C4-2B (cell line): ENCODE measurements at regions not wholly inside any gene's neighbourhood (a gene's known extent, or its start where the extent isn't known, plus 50 kb on each side); places are given as distances from the start of the nearest gene placed in this dataset.
"Not testable (repeated sequence)": the region's sequence is repeated elsewhere in the genome, so short reads cannot be mapped to it uniquely, and the experiment has no call there.

Source experiments
- H3K27ac ChIP-seq: fragments of 450-650 bp; 2 replicates; pipeline ENCODE4 v1.5.1; 2017
- ZFX ChIP-seq: fragments of 450-650 bp; IDR thresholded peaks from 2 replicates; pipeline ENCODE4 v1.6.1; 2017
- TF ChIP-seq, protein P1 (sequence below): fragments of 450-650 bp; conservative IDR thresholded peaks from 2 replicates; pipeline ENCODE4 v1.5.1; 2017; ENCODE audit warnings: mild to moderate bottlenecking

GRCh38 chr9:7665874-7666273 lies 133.7 kb downstream of the DMAC1 start:
- no peak overlapping the region for H3K27ac ChIP-seq
- no peak for TF ChIP-seq ZFX
- TF ChIP-seq, protein P1, sequence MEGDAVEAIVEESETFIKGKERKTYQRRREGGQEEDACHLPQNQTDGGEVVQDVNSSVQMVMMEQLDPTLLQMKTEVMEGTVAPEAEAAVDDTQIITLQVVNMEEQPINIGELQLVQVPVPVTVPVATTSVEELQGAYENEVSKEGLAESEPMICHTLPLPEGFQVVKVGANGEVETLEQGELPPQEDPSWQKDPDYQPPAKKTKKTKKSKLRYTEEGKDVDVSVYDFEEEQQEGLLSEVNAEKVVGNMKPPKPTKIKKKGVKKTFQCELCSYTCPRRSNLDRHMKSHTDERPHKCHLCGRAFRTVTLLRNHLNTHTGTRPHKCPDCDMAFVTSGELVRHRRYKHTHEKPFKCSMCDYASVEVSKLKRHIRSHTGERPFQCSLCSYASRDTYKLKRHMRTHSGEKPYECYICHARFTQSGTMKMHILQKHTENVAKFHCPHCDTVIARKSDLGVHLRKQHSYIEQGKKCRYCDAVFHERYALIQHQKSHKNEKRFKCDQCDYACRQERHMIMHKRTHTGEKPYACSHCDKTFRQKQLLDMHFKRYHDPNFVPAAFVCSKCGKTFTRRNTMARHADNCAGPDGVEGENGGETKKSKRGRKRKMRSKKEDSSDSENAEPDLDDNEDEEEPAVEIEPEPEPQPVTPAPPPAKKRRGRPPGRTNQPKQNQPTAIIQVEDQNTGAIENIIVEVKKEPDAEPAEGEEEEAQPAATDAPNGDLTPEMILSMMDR: no peak

- H3K27ac ChIP-seq: no peak overlapping the region
- no peak for TF ChIP-seq ZFX
- TF ChIP-seq, protein P1: no peak
Observed at GRCh38 chr9:7659766-7660165, 139.8 kb downstream of the DMAC1 start.

GRCh38 chr9:7656636-7657035 lies 142.9 kb downstream of the DMAC1 start:
- TF ChIP-seq, protein P1: no peak
- TF ChIP-seq ZFX: no peak
- H3K27ac ChIP-seq: no peak overlapping the region

GRCh38 chr9:7653262-7653661 lies 146.3 kb downstream of the DMAC1 start:
- no peak overlapping the region for H3K27ac ChIP-seq
- TF ChIP-seq, protein P1: no peak
- TF ChIP-seq ZFX: no peak

DNA sequence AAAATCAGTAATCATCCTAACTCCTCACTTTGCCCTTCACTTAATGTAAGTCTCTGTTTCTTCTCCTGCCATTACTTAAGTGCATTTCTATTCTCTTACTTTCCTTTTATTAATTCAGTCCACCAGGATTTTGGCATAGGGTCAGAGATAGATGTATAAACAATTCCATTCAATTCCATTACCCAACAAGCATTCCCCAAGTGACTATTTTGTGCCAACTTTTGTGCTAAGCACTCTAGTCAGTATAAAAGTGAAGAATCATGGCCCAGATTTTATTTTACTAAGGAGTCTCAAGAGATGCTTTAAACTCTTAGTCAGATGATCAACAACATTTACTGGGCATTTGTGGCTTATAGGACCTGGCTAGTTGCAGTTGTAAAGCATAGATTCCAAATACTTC lies 159.3 kb downstream of the DMAC1 start:
- no peak for TF ChIP-seq ZFX
- TF ChIP-seq, protein P1: no peak
- no peak overlapping the region for H3K27ac ChIP-seq

- TF ChIP-seq, protein P1: no peak
- TF ChIP-seq ZFX: no peak
- H3K27ac ChIP-seq: no peak overlapping the region
Observed at GRCh38 chr9:7639471-7639870, 160.1 kb downstream of the DMAC1 start.

DNA sequence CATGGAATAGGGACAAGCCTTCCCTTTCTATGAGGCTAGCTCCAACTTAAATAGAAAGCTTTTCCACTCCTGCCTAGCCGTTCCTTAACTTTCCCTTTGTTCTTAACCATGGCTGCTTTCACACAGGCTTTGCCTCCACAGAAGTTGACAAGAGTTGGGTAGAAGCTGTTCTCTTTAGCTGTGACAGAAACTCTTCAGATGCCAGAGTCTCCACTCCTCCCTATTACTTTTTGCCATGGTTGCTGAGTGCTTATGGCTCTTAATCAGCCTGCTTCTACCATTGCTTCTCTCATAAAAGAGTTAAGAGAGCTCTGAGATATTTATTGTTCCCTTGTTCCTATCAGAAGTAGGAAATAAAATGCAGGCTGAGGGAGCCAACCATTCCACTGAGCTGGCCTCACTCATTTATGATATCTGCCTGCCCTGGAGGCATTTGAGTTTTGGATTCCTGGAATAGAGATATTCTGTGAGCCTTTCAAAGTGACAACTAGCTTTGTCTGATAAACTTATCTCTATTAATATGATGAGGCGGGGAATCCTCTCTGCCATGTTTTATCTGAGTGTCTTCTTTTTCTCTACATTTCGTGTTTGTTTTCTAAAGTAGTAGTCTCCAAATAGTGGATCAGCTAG lies 162.6 kb downstream of the DMAC1 start:
- H3K27ac ChIP-seq: no peak overlapping the region
- no peak for TF ChIP-seq ZFX

GRCh38 chr9:7636309-7636708 lies 163.3 kb downstream of the DMAC1 start:
- TF ChIP-seq, protein P1: no peak
- no peak for TF ChIP-seq ZFX
- no peak overlapping the region for H3K27ac ChIP-seq

DNA sequence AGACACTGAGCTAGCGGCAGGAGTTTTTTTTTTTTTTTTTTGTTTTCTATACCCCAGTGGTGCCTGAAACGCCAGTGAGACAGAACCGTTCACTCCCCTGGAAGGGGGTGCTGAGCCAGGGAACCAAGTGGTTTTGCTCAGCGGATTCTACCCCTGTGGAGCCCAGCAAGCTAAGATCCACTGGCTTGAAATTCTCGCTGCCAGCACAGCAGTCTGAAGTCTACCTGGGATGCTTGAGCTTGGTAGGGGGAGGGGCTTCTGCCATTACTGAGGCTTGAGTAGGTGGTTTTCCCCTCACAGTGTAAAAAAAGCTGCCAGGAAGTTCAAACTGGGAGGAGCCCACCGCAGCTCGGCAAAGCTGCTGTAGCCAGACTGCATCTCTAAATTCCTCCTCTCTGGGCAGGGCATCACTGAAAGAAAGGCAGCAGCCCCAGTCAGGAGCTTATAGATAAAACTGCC lies 173.0 kb downstream of the DMAC1 start:
- not testable (repeated sequence) for H3K27ac ChIP-seq
